Upper lobe of right lung (tissue), 1 donor: ENCODE measurements at regions not wholly inside any gene's neighbourhood (a gene's known extent, or its start where the extent isn't known, plus 50 kb on each side); places are given as distances from the start of the nearest gene placed in this dataset.

Experiments used
- ATAC-seq: fragments of 200-7000 bp; cut with Tn5 transposase; one replicate; pipeline ENCODE4 v1.9.1; 2020; ENCODE audit warnings: mild to moderate bottlenecking, moderate library complexity
- DNase-seq: peaks from one replicate; pipeline ENCODE4 v3.0.0-alpha.2; 2020
- H3K27ac ChIP-seq: fragments of 200-600 bp; one replicate; pipeline ENCODE4 v1.8.0; 2022
- H3K27me3 ChIP-seq: fragments of 200-600 bp; one replicate; pipeline ENCODE4 v1.8.0; 2022; ENCODE audit warnings: mild to moderate bottlenecking
- H3K36me3 ChIP-seq: fragments of 200-600 bp; one replicate; pipeline ENCODE4 v1.8.0; 2022
- H3K4me1 ChIP-seq: fragments of 200-600 bp; one replicate; pipeline ENCODE4 v1.8.0; 2022
- H3K4me3 ChIP-seq: fragments of 200-600 bp; one replicate; pipeline ENCODE4 v1.8.0; 2022; ENCODE audit warnings: mild to moderate bottlenecking
- H3K9me3 ChIP-seq: fragments of 200-600 bp; one replicate; pipeline ENCODE4 v1.8.0; 2022
- CTCF ChIP-seq: fragments of 200-600 bp; IDR thresholded peaks from one replicate; pipeline ENCODE4 v1.8.0; 2022; ENCODE audit warnings: antibody characterized with exemption
- intact Hi-C: fragments of 100-400 bp; cut with DNase I; formaldehyde crosslinking; loops from one replicate; pipeline ENCODE4 v1.11.0; 2022
- donor health status: DM: no; HTN: yes; CAD: no; lungs with severe emphysema.

- Histone ChIP-seq H3K9me3 (no peaks in the 10 kb centered on the region), H3K27ac (no peak overlapping the region), H3K4me1 (no peaks in the 10 kb centered on the region), H3K4me3 (no peak overlapping the region), H3K27me3 (no peaks in the 10 kb centered on the region), H3K36me3 (no peaks in the 10 kb centered on the region)
- intact Hi-C loops: no loop called here
- DNase-seq (no peak), ATAC-seq (no peak)
- no peak for TF ChIP-seq CTCF
Measured at GRCh38 chr11:29458252-29458651, 558.6 kb downstream of the KCNA4 start.

DNA sequence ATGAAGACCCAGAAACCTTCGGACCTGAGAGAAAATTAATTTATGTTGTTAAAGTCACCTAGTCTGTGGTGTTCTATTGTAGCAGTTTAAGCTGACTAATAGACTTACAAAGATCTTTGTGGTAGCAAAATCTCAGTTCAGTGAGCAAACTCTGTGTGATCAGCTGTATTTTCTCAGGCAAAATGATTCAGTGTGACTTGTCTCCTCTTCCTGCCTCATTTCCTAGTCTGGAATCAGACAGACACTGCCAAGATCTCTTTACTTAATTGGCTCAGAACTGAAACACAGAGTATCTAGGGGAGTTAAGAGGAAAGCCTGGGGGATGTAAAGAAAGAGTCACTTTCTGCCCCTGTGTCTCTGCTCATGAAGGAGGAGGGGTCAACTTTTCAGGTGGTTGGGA, 564.7 kb downstream of the KCNA4 start:
- intact Hi-C loops: no loop called here
- Histone ChIP-seq H3K27ac (no peak overlapping the region), H3K27me3 (no peaks in the 10 kb centered on the region), H3K9me3 (no peaks in the 10 kb centered on the region), H3K36me3 (no peaks in the 10 kb centered on the region), H3K4me1 (no peaks in the 10 kb centered on the region), H3K4me3 (no peak overlapping the region)
- no peak for DNase-seq
- no peak for TF ChIP-seq CTCF
- ATAC-seq: no peak

- H3K9me3 ChIP-seq: no peaks in the 10 kb centered on the region
- H3K27ac ChIP-seq: no peak overlapping the region
- H3K4me3 ChIP-seq: no peak overlapping the region
- ATAC-seq (no peak), DNase-seq (no peak)
- no peaks in the 10 kb centered on the region for H3K4me1 ChIP-seq
- intact Hi-C loops: no loop called here
- H3K36me3 ChIP-seq: no peaks in the 10 kb centered on the region
- H3K27me3 ChIP-seq: no peaks in the 10 kb centered on the region
- TF ChIP-seq CTCF: no peak
Measured at GRCh38 chr11:29449281-29450074, 567.4 kb downstream of the KCNA4 start.

DNA sequence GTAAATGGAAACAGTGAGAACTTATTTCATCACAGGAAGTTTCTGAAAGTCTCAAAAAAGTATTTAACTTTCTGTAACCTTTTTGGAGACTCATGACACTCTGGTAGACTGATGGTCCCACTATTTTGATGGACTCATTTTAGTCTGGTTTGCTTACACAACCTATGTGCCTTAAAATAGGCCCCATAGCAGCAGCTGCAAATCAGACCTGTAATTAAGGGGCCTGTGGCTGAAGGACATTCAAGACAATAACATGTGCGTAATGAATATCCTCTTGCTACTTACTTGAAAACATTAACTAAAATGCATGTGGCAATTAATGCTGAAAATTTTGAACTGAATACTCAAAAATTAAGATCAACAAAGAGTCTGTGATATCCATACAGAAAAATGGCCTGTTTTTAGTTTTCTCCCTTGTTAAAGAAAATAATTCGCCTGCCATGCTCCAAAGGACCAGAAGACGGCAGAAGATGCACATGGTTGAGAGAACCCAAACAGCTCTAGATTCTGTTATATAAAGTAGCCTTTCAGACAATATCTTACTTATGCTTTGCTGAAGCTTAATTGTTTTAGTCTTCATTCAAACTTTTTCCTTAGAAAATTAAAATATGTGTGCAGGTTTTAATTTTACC, 568.5 kb downstream of the KCNA4 start:
- DNase-seq (no peak), ATAC-seq (no peak)
- intact Hi-C loops: no loop called here
- H3K36me3 ChIP-seq: no peaks in the 10 kb centered on the region
- no peaks in the 10 kb centered on the region for H3K9me3 ChIP-seq
- no peaks in the 10 kb centered on the region for H3K27me3 ChIP-seq
- H3K4me1 ChIP-seq: no peaks in the 10 kb centered on the region
- peak; percentile 45 for TF ChIP-seq CTCF
- no peak overlapping the region for H3K27ac ChIP-seq
- H3K4me3 ChIP-seq: no peak overlapping the region

DNA sequence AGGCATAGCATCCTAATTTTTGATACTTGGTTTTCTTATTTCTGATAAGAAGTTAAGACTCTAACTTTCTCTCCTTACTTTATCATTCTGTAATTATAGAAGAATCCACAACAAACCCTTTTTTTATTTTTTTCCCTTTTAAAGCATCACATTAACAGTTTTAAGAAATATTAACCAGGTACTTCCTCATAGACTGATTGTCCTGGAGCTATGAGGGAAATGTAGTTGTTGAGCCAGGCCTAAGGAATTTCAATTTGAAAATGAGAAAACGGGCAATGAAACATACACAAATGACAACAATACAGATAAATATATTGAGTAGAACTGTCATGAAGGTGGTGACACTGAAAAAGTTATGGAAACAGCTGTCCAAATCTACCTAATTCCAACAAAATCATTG, 569.0 kb downstream of the KCNA4 start:
- no peaks in the 10 kb centered on the region for H3K9me3 ChIP-seq
- DNase-seq (no peak), ATAC-seq (no peak)
- TF ChIP-seq CTCF: no peak
- intact Hi-C loops: no loop called here
- H3K27me3 ChIP-seq: no peaks in the 10 kb centered on the region
- no peak overlapping the region for H3K4me3 ChIP-seq
- no peaks in the 10 kb centered on the region for H3K36me3 ChIP-seq
- H3K27ac ChIP-seq: no peak overlapping the region
- H3K4me1 ChIP-seq: no peaks in the 10 kb centered on the region
